Erythroblast (primary cell): ENCODE measurements at regions not wholly inside any gene's neighbourhood (a gene's known extent, or its start where the extent isn't known, plus 50 kb on each side); places are given as distances from the start of the nearest gene placed in this dataset.

ENCODE experiments used
- GATA1 ChIP-seq: IDR thresholded peaks from 2 replicates; pipeline ENCODE4 v1.6.1; 2011; ENCODE audit warnings: low read depth, mild to moderate bottlenecking, control low read depth, low read length, moderate library complexity
- POLR2A ChIP-seq: IDR thresholded peaks from 2 replicates; pipeline ENCODE4 v1.6.1; 2011; ENCODE audit warnings: mild to moderate bottlenecking, low read length

DNA sequence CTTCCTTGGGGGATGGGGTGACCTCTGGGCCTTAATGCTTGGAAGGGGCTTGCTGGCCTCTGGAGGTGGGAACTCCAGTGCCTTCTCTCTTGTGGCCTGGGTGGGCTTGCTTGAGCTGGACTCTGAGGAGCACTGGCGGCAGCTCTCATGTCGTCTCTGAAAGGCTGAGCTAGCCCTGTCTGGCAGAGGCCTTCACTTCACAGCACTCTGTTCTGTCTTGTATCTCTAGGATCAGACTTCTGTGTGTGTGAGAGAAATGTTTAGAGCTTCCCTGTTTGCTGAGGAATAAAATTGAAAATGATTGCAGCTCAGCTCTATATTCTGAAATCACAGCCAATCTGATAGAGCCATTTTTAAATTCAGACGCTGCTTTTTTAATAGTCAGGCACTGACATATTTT, 185.3 kb downstream of the KCNRG start:
- TF ChIP-seq POLR2A (no peak), GATA1 (no peak)
